ENCODE measurements at regions not wholly inside any gene's neighbourhood (a gene's known extent, or its start where the extent isn't known, plus 50 kb on each side); places are given as distances from the start of the nearest gene placed in this dataset.

DNA sequence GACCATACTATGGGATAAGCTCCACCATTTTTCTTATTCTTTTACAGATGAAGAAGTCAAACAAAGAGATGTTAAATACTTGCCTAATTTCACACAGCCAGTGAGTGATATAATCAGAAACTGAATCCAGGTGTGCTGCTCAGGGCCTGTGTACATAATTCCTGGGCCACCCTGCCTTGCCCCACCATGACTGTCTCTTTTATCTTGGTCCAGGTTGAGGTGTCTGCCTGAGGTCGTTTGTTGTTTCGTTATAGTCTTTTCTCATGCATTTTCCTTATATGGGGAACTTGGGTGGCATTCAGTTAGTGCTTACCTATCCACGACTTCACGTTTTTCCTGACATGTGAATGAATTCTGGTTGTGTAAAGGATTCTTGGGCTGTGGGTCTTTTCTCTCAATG lies 277.6 kb downstream of the COL12A1 start:
- no peaks in the 10 kb centered on the region for H3F3A ChIP-seq (ENCODE audit: control insufficient read depth, insufficient read depth)
- no peaks in the 10 kb centered on the region for H3K4me1 ChIP-seq (ENCODE audit: control insufficient read depth, low read length)
- H3K4me2 ChIP-seq (ENCODE audit: low read length) = no peak overlapping the region
- H3K4me3 ChIP-seq (ENCODE audit: low read length) = no peak overlapping the region
- H3K27me3 ChIP-seq (ENCODE audit: control insufficient read depth, low read length) = no peaks in the 10 kb centered on the region
- no peaks in the 10 kb centered on the region for H3K9me2 ChIP-seq (replicated peaks; ENCODE audit: control insufficient read depth, low read length)
- TF ChIP-seq EZH2phosphoT487 (IDR thresholded peaks at IDR 0.05; ENCODE audit: borderline replicate concordance, low read length) = no peak
- TF ChIP-seq, protein P1, sequence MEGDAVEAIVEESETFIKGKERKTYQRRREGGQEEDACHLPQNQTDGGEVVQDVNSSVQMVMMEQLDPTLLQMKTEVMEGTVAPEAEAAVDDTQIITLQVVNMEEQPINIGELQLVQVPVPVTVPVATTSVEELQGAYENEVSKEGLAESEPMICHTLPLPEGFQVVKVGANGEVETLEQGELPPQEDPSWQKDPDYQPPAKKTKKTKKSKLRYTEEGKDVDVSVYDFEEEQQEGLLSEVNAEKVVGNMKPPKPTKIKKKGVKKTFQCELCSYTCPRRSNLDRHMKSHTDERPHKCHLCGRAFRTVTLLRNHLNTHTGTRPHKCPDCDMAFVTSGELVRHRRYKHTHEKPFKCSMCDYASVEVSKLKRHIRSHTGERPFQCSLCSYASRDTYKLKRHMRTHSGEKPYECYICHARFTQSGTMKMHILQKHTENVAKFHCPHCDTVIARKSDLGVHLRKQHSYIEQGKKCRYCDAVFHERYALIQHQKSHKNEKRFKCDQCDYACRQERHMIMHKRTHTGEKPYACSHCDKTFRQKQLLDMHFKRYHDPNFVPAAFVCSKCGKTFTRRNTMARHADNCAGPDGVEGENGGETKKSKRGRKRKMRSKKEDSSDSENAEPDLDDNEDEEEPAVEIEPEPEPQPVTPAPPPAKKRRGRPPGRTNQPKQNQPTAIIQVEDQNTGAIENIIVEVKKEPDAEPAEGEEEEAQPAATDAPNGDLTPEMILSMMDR (IDR thresholded peaks at IDR 0.05; ENCODE audit: low read depth, low read length, poor library complexity, severe bottlenecking) = no peak
- no peaks in the 10 kb centered on the region for H3K79me2 ChIP-seq (ENCODE audit: control insufficient read depth, low read length)
- no peaks in the 10 kb centered on the region for H3K36me3 ChIP-seq (ENCODE audit: control insufficient read depth, low read length)
- no peak overlapping the region for H3K27ac ChIP-seq (ENCODE audit: low read depth, low read length)
- H3K9me3 ChIP-seq (ENCODE audit: control insufficient read depth, insufficient read depth, low read length) = no peaks in the 10 kb centered on the region
- no peaks in the 10 kb centered on the region for H4K20me1 ChIP-seq (ENCODE audit: control insufficient read depth, insufficient read depth, low read depth, low read length)

DNA sequence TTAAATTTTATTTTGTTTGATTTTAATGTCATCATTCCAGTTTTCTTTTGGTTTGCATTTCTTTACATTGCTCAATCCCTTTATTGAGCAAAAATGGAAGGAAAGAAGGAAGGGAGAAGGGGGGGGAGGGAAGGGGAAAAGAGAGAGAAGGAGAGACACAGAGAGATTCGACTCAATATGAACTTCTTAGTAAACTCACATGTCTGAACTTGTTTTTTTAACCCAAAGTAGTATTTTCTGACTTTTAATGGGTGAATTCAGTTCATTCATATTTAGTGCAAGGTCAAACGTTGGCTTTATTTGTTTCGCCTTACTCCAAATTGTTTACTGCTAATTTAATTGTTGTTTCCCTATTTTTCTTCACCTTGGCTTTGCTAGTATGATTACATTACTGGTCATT lies 278.6 kb downstream of the COL12A1 start:
- no peaks in the 10 kb centered on the region for H3K36me3 ChIP-seq (ENCODE audit: control insufficient read depth, low read length)
- no peaks in the 10 kb centered on the region for H3K4me1 ChIP-seq (ENCODE audit: control insufficient read depth, low read length)
- TF ChIP-seq, protein P1 (IDR thresholded peaks at IDR 0.05; ENCODE audit: low read depth, low read length, poor library complexity, severe bottlenecking) = no peak
- TF ChIP-seq EZH2phosphoT487 (IDR thresholded peaks at IDR 0.05; ENCODE audit: borderline replicate concordance, low read length) = no peak
- H4K20me1 ChIP-seq (ENCODE audit: control insufficient read depth, insufficient read depth, low read depth, low read length) = no peaks in the 10 kb centered on the region
- no peak overlapping the region for H3K4me2 ChIP-seq (ENCODE audit: low read length)
- H3K27ac ChIP-seq (ENCODE audit: low read depth, low read length) = no peak overlapping the region
- no peaks in the 10 kb centered on the region for H3K9me3 ChIP-seq (ENCODE audit: control insufficient read depth, insufficient read depth, low read length)
- no peaks in the 10 kb centered on the region for H3K9me2 ChIP-seq (replicated peaks; ENCODE audit: control insufficient read depth, low read length)
- H3K79me2 ChIP-seq (ENCODE audit: control insufficient read depth, low read length) = no peaks in the 10 kb centered on the region
- no peak overlapping the region for H3K4me3 ChIP-seq (ENCODE audit: low read length)
- no peaks in the 10 kb centered on the region for H3K27me3 ChIP-seq (ENCODE audit: control insufficient read depth, low read length)
- H3F3A ChIP-seq (ENCODE audit: control insufficient read depth, insufficient read depth) = no peaks in the 10 kb centered on the region

DNA sequence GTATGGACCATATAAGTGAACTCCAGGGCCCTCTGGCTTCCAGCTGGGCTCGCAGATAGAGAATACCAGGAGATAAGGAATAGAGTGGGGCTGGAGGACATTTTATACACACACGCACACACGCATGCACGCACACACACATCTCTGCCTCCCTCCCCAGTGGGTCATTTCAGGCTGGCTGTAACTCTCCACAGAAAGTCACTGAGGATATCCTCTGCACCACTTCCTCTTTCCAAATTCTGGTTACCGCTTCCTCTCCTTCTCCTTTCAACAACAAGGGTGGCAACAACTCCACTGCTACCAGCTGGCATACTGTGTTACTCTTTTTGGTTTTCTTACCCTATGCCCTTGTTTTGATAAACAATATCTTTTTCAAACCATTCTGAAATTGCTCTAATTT lies 280.2 kb downstream of the COL12A1 start:
- Histone ChIP-seq H3K9me2 (replicated peaks; ENCODE audit: control insufficient read depth, low read length) (no peaks in the 10 kb centered on the region), H3K27ac (ENCODE audit: low read depth, low read length) (no peak overlapping the region), H3K4me2 (ENCODE audit: low read length) (no peak overlapping the region), H3K27me3 (ENCODE audit: control insufficient read depth, low read length) (no peaks in the 10 kb centered on the region), H4K20me1 (ENCODE audit: control insufficient read depth, insufficient read depth, low read depth, low read length) (no peaks in the 10 kb centered on the region), H3K79me2 (ENCODE audit: control insufficient read depth, low read length) (no peaks in the 10 kb centered on the region), H3K4me1 (ENCODE audit: control insufficient read depth, low read length) (no peaks in the 10 kb centered on the region), H3F3A (ENCODE audit: control insufficient read depth, insufficient read depth) (no peaks in the 10 kb centered on the region), H3K36me3 (ENCODE audit: control insufficient read depth, low read length) (no peaks in the 10 kb centered on the region), H3K4me3 (ENCODE audit: low read length) (no peak overlapping the region), H3K9me3 (ENCODE audit: control insufficient read depth, insufficient read depth, low read length) (no peaks in the 10 kb centered on the region)
- TF ChIP-seq EZH2phosphoT487 (IDR thresholded peaks at IDR 0.05; ENCODE audit: borderline replicate concordance, low read length) = no peak
- TF ChIP-seq, protein P1 (IDR thresholded peaks at IDR 0.05; ENCODE audit: low read depth, low read length, poor library complexity, severe bottlenecking) = no peak

DNA sequence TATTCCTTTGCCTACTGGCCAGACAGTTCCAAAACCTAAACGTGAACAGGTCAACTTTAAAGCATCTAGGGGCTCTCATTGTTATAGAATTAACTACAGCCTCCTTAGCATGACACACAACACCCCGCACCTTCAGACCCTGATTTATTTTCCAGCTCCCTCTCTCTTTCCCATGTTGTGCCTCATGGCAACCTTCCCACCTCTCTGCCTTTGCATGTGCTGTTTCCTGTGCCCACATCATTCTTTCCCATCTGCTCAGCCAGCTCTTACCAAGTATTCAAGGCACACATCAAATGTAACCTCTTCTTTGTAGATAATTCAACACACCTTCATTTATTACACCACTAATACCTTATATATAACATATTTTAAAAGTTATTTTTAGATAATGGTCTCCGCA lies 291.0 kb downstream of the COL12A1 start:
- Histone ChIP-seq H3K27me3 (ENCODE audit: control insufficient read depth, low read length) (no peaks in the 10 kb centered on the region), H3K79me2 (ENCODE audit: control insufficient read depth, low read length) (no peaks in the 10 kb centered on the region), H3K9me3 (ENCODE audit: control insufficient read depth, insufficient read depth, low read length) (no peaks in the 10 kb centered on the region), H4K20me1 (ENCODE audit: control insufficient read depth, insufficient read depth, low read depth, low read length) (no peaks in the 10 kb centered on the region), H3K4me2 (ENCODE audit: low read length) (no peak overlapping the region), H3K27ac (ENCODE audit: low read depth, low read length) (no peak overlapping the region), H3F3A (ENCODE audit: control insufficient read depth, insufficient read depth) (no peaks in the 10 kb centered on the region), H3K4me3 (ENCODE audit: low read length) (no peak overlapping the region), H3K36me3 (ENCODE audit: control insufficient read depth, low read length) (no peaks in the 10 kb centered on the region), H3K4me1 (ENCODE audit: control insufficient read depth, low read length) (no peaks in the 10 kb centered on the region), H3K9me2 (replicated peaks; ENCODE audit: control insufficient read depth, low read length) (no peaks in the 10 kb centered on the region)
- no peak for TF ChIP-seq EZH2phosphoT487 (IDR thresholded peaks at IDR 0.05; ENCODE audit: borderline replicate concordance, low read length)
- TF ChIP-seq, protein P1 (IDR thresholded peaks at IDR 0.05; ENCODE audit: low read depth, low read length, poor library complexity, severe bottlenecking) = no peak
